Caco-2 (cell line): ENCODE measurements at regions not wholly inside any gene's neighbourhood (a gene's known extent, or its start where the extent isn't known, plus 50 kb on each side); places are given as distances from the start of the nearest gene placed in this dataset.

Source experiments
- BruUV-seq: library from RNA; stranded (reverse); fragments of 400-500 nt; replicated peaks from 2 replicates; lab custom pipeline; 2021; lab: Mats Ljungman, UMichigan
- CTCF ChIA-PET: fragments of 300-600 bp; sonication (Branson Sonifier 250); formaldehyde crosslinking; loops from one replicate; lab custom pipeline; 2022; ENCODE audit warnings: antibody characterized with exemption; lab: Charles Lee
- POLR2A ChIA-PET: fragments of 300-600 bp; sonication (Branson Sonifier 250); formaldehyde crosslinking; loops from one replicate; lab custom pipeline; 2022; ENCODE audit warnings: antibody characterized with exemption; lab: Charles Lee
- DNase-seq, 2 experiments: peaks; one replicate each; pipeline versions ENCODE4 v3.0.0 to v3.0.0-alpha.2; 2020 to 2022
- H3K27me3 ChIP-seq: replicated peaks from 2 replicates; pipeline ENCODE4 v1.6.0; 2011; ENCODE audit warnings: low read length; ENCODE audit not compliant: control insufficient read depth, insufficient read depth
- H3K36me3 ChIP-seq: 2 replicates; pipeline ENCODE4 v1.5.1; 2011; ENCODE audit warnings: low read length; ENCODE audit not compliant: control insufficient read depth, insufficient read depth
- H3K4me1 ChIP-seq: fragments of 250-450 bp; sonication (Bioruptor Pico); 2 replicates; pipeline ENCODE4 v1.5.1; 2020; ENCODE audit warnings: mild to moderate bottlenecking
- H3K4me3 ChIP-seq: 2 replicates; pipeline ENCODE4 v1.5.1; 2011; ENCODE audit warnings: low read depth, mild to moderate bottlenecking, control low read depth, low read length
- H3K9me3 ChIP-seq: fragments of 250-450 bp; sonication (Bioruptor Pico); 2 replicates; pipeline ENCODE4 v1.5.1; 2020; ENCODE audit warnings: mild to moderate bottlenecking, moderate library complexity
- H3K27ac Mint-ChIP-seq: one replicate; pipeline ENCODE4 v1.8.0; 2022; ENCODE audit warnings: mixed read lengths; ENCODE audit not compliant: unreplicated experiment
- H3K27me3 Mint-ChIP-seq: one replicate; pipeline ENCODE4 v1.8.0; 2022; ENCODE audit warnings: mixed read lengths; ENCODE audit not compliant: insufficient read depth, unreplicated experiment
- H3K36me3 Mint-ChIP-seq: one replicate; pipeline ENCODE4 v1.8.0; 2022; ENCODE audit warnings: mild to moderate bottlenecking, mixed read lengths; ENCODE audit not compliant: insufficient read depth, unreplicated experiment
- H3K4me1 Mint-ChIP-seq: one replicate; pipeline ENCODE4 v1.8.0; 2022; ENCODE audit warnings: low read depth, mixed read lengths; ENCODE audit not compliant: unreplicated experiment
- H3K4me3 Mint-ChIP-seq: one replicate; pipeline ENCODE4 v1.8.0; 2022; ENCODE audit warnings: mild to moderate bottlenecking, moderate library complexity, mixed read lengths; ENCODE audit not compliant: unreplicated experiment
- H3K9me3 Mint-ChIP-seq: one replicate; pipeline ENCODE4 v1.8.0; 2022; ENCODE audit warnings: mixed read lengths; ENCODE audit not compliant: unreplicated experiment
- intact Hi-C: fragments of 100-400 bp; cut with micrococcal nuclease; formaldehyde crosslinking; loops from one replicate; pipeline ENCODE4 v1.10.0; 2022; ENCODE audit not compliant: unreplicated experiment
- TF ChIP-seq, protein P1 (sequence below), 2 experiments: fragments of 200-600 bp in 1 of 2; IDR thresholded peaks; 1 replicate in 1 of 2; 2 replicates in 1 of 2; pipeline versions ENCODE4 v1.5.1 to v1.8.0; 2011 to 2022; ENCODE audit warnings: antibody characterized with exemption in 1 of 2, control low read depth in 1 of 2, inconsistent platforms in 1 of 2, low read depth in 1 of 2, low read length in 1 of 2, mild to moderate bottlenecking in 1 of 2, moderate library complexity in 1 of 2; ENCODE audit not compliant: insufficient read depth in 1 of 2, severe bottlenecking in 1 of 2, unreplicated experiment in 1 of 2

DNA sequence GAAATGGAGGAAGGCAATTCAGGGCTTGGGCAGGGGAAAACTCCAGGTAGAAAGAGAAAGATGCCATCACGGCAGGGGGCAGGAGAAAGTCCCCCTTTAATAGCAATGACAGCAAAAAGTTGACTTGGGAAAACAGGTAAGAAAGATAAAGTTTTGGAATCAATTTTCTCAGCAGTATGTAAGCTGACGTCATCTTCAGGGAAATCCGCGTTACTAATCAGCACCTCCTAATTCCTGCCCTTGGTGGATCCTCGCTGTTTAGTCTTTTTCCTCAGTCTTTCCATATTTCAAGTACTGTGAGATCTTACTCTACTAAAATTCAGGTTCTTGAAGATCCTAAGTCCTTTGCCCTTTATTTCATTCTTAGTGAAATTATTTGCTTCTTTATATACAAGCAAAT lies 233.0 kb downstream of the MREG start:
- H3K4me3 Mint-ChIP-seq, result no peak overlapping the region
- intact Hi-C loops, result no loop called here
- TF ChIP-seq, protein P1, sequence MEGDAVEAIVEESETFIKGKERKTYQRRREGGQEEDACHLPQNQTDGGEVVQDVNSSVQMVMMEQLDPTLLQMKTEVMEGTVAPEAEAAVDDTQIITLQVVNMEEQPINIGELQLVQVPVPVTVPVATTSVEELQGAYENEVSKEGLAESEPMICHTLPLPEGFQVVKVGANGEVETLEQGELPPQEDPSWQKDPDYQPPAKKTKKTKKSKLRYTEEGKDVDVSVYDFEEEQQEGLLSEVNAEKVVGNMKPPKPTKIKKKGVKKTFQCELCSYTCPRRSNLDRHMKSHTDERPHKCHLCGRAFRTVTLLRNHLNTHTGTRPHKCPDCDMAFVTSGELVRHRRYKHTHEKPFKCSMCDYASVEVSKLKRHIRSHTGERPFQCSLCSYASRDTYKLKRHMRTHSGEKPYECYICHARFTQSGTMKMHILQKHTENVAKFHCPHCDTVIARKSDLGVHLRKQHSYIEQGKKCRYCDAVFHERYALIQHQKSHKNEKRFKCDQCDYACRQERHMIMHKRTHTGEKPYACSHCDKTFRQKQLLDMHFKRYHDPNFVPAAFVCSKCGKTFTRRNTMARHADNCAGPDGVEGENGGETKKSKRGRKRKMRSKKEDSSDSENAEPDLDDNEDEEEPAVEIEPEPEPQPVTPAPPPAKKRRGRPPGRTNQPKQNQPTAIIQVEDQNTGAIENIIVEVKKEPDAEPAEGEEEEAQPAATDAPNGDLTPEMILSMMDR (IDR thresholded peaks at IDR 0.05; ENCODE audit: insufficient read depth in 1 of 2, low read depth in 1 of 2, low read length in 1 of 2, severe bottlenecking in 1 of 2, unreplicated experiment in 1 of 2), result no peak
- no peaks in the 10 kb centered on the region for H3K9me3 ChIP-seq
- BruUV-seq, result no TSS peak
- H3K4me3 ChIP-seq, result no peak overlapping the region
- CTCF ChIA-PET, result no interaction called here
- POLR2A ChIA-PET, result no interaction called here
- peaks cover 18% of the 10 kb centered on the region for H3K9me3 Mint-ChIP-seq
- peaks cover 8% of the 10 kb centered on the region for H3K4me1 ChIP-seq
- no peak for DNase-seq
- peaks cover 7% of the 10 kb centered on the region for H3K4me1 Mint-ChIP-seq
- no peaks in the 10 kb centered on the region for H3K36me3 Mint-ChIP-seq
- no peaks in the 10 kb centered on the region for H3K36me3 ChIP-seq
- H3K27me3 Mint-ChIP-seq, result no peaks in the 10 kb centered on the region
- H3K27me3 ChIP-seq, result no peaks in the 10 kb centered on the region
- no peak overlapping the region for H3K27ac Mint-ChIP-seq

DNA sequence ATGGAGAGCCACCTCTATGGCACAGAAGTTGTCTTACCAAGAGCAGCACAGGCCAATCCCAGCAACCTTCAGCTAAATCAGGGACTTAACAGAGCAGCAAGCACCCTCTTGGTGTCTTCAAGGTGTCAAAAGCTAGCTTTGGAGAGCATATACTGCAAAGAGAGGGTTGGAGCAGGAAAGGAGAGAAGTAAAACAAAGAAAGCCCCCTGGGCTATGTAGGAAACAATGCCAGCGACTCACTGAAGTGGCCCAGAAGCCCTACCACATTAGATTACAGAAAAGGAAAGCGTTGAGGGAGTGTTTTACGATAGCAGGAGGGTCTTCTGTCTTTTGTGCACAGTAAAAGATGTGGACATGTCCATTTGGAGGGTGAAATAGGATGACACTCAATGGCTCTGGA lies 233.4 kb downstream of the MREG start:
- no peaks in the 10 kb centered on the region for H3K9me3 ChIP-seq
- H3K36me3 ChIP-seq, result no peaks in the 10 kb centered on the region
- Mint-ChIP-seq H3K27ac (no peak overlapping the region), H3K36me3 (no peaks in the 10 kb centered on the region), H3K4me3 (no peak overlapping the region), H3K9me3 (peaks cover 22% of the 10 kb centered on the region), H3K4me1 (peaks cover 7% of the 10 kb centered on the region), H3K27me3 (no peaks in the 10 kb centered on the region)
- no peaks in the 10 kb centered on the region for H3K27me3 ChIP-seq
- intact Hi-C loops, result no loop called here
- no peak for DNase-seq
- BruUV-seq, result no TSS peak
- H3K4me3 ChIP-seq, result no peak overlapping the region
- ChIA-PET CTCF (no interaction called here), POLR2A (no interaction called here)
- H3K4me1 ChIP-seq, result peaks cover 8% of the 10 kb centered on the region
- TF ChIP-seq, protein P1 (IDR thresholded peaks at IDR 0.05; ENCODE audit: insufficient read depth in 1 of 2, low read depth in 1 of 2, low read length in 1 of 2, severe bottlenecking in 1 of 2, unreplicated experiment in 1 of 2), result no peak

DNA sequence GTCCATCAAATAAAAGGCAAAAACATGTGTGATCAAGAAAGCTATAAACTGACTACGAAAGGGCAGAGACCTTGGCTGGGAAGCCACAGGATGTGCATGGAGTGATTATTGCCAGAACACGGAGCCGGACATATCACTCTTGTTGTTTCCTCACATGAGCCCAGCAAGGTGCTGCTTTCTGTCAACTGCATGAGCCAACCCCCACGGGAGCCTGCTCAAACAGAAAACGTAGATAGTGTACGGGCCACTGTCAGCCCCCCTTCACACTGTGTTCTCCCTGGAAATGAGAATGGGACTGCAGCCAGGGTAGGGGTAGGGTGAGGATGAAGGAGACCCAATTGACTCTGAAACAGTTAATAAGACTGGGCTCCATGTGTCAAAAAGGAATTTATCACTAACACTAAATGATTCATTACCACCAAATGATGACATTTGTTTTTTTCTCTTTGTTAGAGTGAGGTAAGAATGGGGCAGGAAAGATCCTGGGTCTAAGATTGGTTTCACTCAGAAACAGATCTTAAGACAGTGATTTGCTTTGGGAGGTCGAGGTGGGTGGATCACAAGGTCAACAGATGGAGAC lies 235.8 kb downstream of the MREG start:
- H3K4me1 Mint-ChIP-seq, result peaks cover 10% of the 10 kb centered on the region
- H3K27ac Mint-ChIP-seq, result no peak overlapping the region
- BruUV-seq, result no TSS peak
- CTCF ChIA-PET, result no interaction called here
- intact Hi-C loops, result no loop called here
- Histone ChIP-seq H3K4me1 (peaks cover 16% of the 10 kb centered on the region), H3K27me3 (no peaks in the 10 kb centered on the region), H3K36me3 (no peaks in the 10 kb centered on the region), H3K4me3 (no peak overlapping the region), H3K9me3 (no peaks in the 10 kb centered on the region)
- DNase-seq, result no peak
- TF ChIP-seq, protein P1 (IDR thresholded peaks at IDR 0.05; ENCODE audit: insufficient read depth in 1 of 2, low read depth in 1 of 2, low read length in 1 of 2, severe bottlenecking in 1 of 2, unreplicated experiment in 1 of 2), result no peak
- no peak overlapping the region for H3K4me3 Mint-ChIP-seq
- H3K27me3 Mint-ChIP-seq, result no peaks in the 10 kb centered on the region
- H3K36me3 Mint-ChIP-seq, result no peaks in the 10 kb centered on the region
- H3K9me3 Mint-ChIP-seq, result peaks cover 22% of the 10 kb centered on the region
- POLR2A ChIA-PET, result no interaction called here
